ENCODE measurements at regions not wholly inside any gene's neighbourhood (a gene's known extent, or its start where the extent isn't known, plus 50 kb on each side); places are given as distances from the start of the nearest gene placed in this dataset.

GRCh38 chr7:42852531-42852930 is 59.3 kb downstream of the C7orf25 start:
- intact Hi-C loops (cut with micrococcal nuclease): no loop called here

More at GRCh38 chr7:42852531-42852930, 59.3 kb downstream of the C7orf25 start:
- Histone ChIP-seq H3K4me3 (replicated peaks in 1 of 3; ENCODE audit: insufficient read depth in 1 of 3, low read depth in 1 of 3, low read length in 3 of 3) (no peak overlapping the region), H3K9ac (replicated peaks; ENCODE audit: extremely low read depth, insufficient read depth, low read length) (no peak overlapping the region), H4K20me1 (replicated peaks; ENCODE audit: control insufficient read depth, extremely low read depth, insufficient read depth, low read length) (no peaks in the 10 kb centered on the region), H3K79me2 (ENCODE audit: control insufficient read depth, insufficient read depth, low read length) (no peaks in the 10 kb centered on the region), H3K27me3 (ENCODE audit: control insufficient read depth in 2 of 2, insufficient read depth in 2 of 2, low read length in 2 of 2) (peaks cover 7 to 15% of the 10 kb centered on the region in 2 experiments), H3K4me1 (ENCODE audit: control insufficient read depth, extremely low read depth, insufficient read depth, low read length) (peaks cover 6% of the 10 kb centered on the region), H3K9me3 (replicated peaks; ENCODE audit: control insufficient read depth, insufficient read depth, low read length) (no peaks in the 10 kb centered on the region), H2AFZ (ENCODE audit: low read depth, low read length) (no peak overlapping the region), H3K36me3 (ENCODE audit: control insufficient read depth in 2 of 2, extremely low read depth in 1 of 2, insufficient read depth in 2 of 2, low read length in 2 of 2) (no peaks in the 10 kb centered on the region), H3K4me2 (ENCODE audit: insufficient read depth, low read length) (no peak overlapping the region), H3K9me1 (replicated peaks; ENCODE audit: control insufficient read depth, extremely low read depth, insufficient read depth, low read length) (no peaks in the 10 kb centered on the region), H3K27ac (ENCODE audit: insufficient read depth, low read depth, low read length) (no peak overlapping the region)
- FAIRE-seq (no peak), DNase-seq (ENCODE audit: low read depth, low spot score) (no peak)
- dilution Hi-C loops (cut with MboI; ENCODE audit: extremely low pct_ligation_motif_present, low sequenced_read_pairs): no loop called here
- no TSS peak for BruUV-seq (replicated peaks)
- POLR2A ChIA-PET: no interaction called here
- CTCF ChIA-PET: interaction anchor here (0.5 to 1.5 kb wide), 5 partner anchors 9 to 912 kb away, joined by 3 to 12 read pairs (median 4); no protein-coding TSS in a partner anchor
- TF ChIP-seq JUN (IDR thresholded peaks at IDR 0.05; ENCODE audit: borderline replicate concordance, insufficient read depth, insufficient read length, low read depth): no peak
- no peak for TF ChIP-seq MYC (IDR thresholded peaks at IDR 0.05; ENCODE audit: low read depth, low read length)
- TF ChIP-seq GATA2 (IDR thresholded peaks at IDR 0.05; ENCODE audit: insufficient read depth, insufficient read length, low read depth, low read length): no peak
- no peak for TF ChIP-seq POLR2A (IDR thresholded peaks at IDR 0.05; ENCODE audit: low read depth, low read length)
- TF ChIP-seq MAX (IDR thresholded peaks at IDR 0.05; ENCODE audit: insufficient read depth, insufficient read length): no peak
- no peak for TF ChIP-seq CTCF (IDR thresholded peaks at IDR 0.05; ENCODE audit: extremely low read depth in 1 of 2, insufficient read depth in 1 of 2, low read depth in 1 of 2, low read length in 2 of 2)
- no peak for TF ChIP-seq POLR2AphosphoS5 (IDR thresholded peaks at IDR 0.05; ENCODE audit: insufficient read depth, low read depth, low read length)
- no peak for TF ChIP-seq EZH2 (IDR thresholded peaks at IDR 0.05; ENCODE audit: borderline replicate concordance, low read depth, low read length, severe bottlenecking)
- no peak for TF ChIP-seq FOS (IDR thresholded peaks at IDR 0.05; ENCODE audit: borderline replicate concordance, insufficient read depth, low read length)
